H9 (cell line): ENCODE measurements at regions not wholly inside any gene's neighbourhood (a gene's known extent, or its start where the extent isn't known, plus 50 kb on each side); places are given as distances from the start of the nearest gene placed in this dataset.

Source experiments
- DNase-seq: peaks from one replicate; pipeline ENCODE4 v3.0.0-alpha.2; 2017
- H2AFZ ChIP-seq: one replicate; pipeline ENCODE4 v1.6.1; 2013; ENCODE audit warnings: mild to moderate bottlenecking, low read length, control low read depth, moderate library complexity
- H2AK5ac ChIP-seq: 2 replicates; pipeline ENCODE4 v1.6.1; 2013; ENCODE audit warnings: low read length, control low read depth, mixed read lengths; ENCODE audit not compliant: insufficient read length
- H2BK120ac ChIP-seq: one replicate; pipeline ENCODE4 v1.6.1; 2013; ENCODE audit warnings: low read depth, mild to moderate bottlenecking, low read length, control low read depth, inconsistent platforms; ENCODE audit not compliant: poor library complexity, severe bottlenecking
- H2BK12ac ChIP-seq: 2 replicates; pipeline ENCODE4 v1.6.1; 2013; ENCODE audit warnings: low read length, control low read depth, mixed read lengths, low read depth; ENCODE audit not compliant: insufficient read length
- H2BK15ac ChIP-seq: 2 replicates; pipeline ENCODE4 v1.6.1; 2013; ENCODE audit warnings: low read depth, low read length, control low read depth
- H2BK20ac ChIP-seq: one replicate; pipeline ENCODE4 v1.6.1; 2013; ENCODE audit warnings: low read depth, mild to moderate bottlenecking, low read length, control low read depth, inconsistent platforms; ENCODE audit not compliant: poor library complexity, severe bottlenecking
- H2BK5ac ChIP-seq: 2 replicates; pipeline ENCODE4 v1.6.1; 2013; ENCODE audit warnings: low read length, control low read depth, mixed read lengths; ENCODE audit not compliant: insufficient read length
- H3K14ac ChIP-seq: 2 replicates; pipeline ENCODE4 v1.6.1; 2013; ENCODE audit warnings: low read length, control low read depth; ENCODE audit not compliant: insufficient read depth
- H3K18ac ChIP-seq: 2 replicates; pipeline ENCODE4 v1.6.1; 2013; ENCODE audit warnings: low read depth, mild to moderate bottlenecking, mixed read lengths, low read length, control low read depth; ENCODE audit not compliant: insufficient read length
- H3K23ac ChIP-seq: 2 replicates; pipeline ENCODE4 v1.6.1; 2013; ENCODE audit warnings: low read length, control low read depth, mixed read lengths, low read depth; ENCODE audit not compliant: insufficient read length
- H3K23me2 ChIP-seq: 2 replicates; pipeline ENCODE4 v1.6.1; 2013; ENCODE audit warnings: low read depth, mild to moderate bottlenecking, mixed read lengths, low read length, control low read depth; ENCODE audit not compliant: insufficient read length, poor library complexity, severe bottlenecking
- H3K27ac ChIP-seq: 2 replicates; pipeline ENCODE4 v1.5.1; 2013; ENCODE audit warnings: low read length, control low read depth, mixed read lengths, low read depth; ENCODE audit not compliant: insufficient read length
- H3K27me3 ChIP-seq: 2 replicates; pipeline ENCODE4 v1.6.1; 2013; ENCODE audit warnings: low read length, control low read depth, inconsistent platforms; ENCODE audit not compliant: insufficient read depth
- H3K4ac ChIP-seq: 2 replicates; pipeline ENCODE4 v1.6.1; 2013; ENCODE audit warnings: low read depth, mild to moderate bottlenecking, control low read depth, inconsistent platforms, low read length, moderate library complexity
- H3K4me1 ChIP-seq: 2 replicates; pipeline ENCODE4 v1.6.1; 2013; ENCODE audit warnings: low read length, control low read depth, inconsistent platforms; ENCODE audit not compliant: insufficient read depth
- H3K4me2 ChIP-seq: 2 replicates; pipeline ENCODE4 v1.6.1; 2013; ENCODE audit warnings: low read length, control low read depth, mixed read lengths; ENCODE audit not compliant: insufficient read length, insufficient read depth
- H3K56ac ChIP-seq: 2 replicates; pipeline ENCODE4 v1.6.1; 2013; ENCODE audit warnings: low read depth, mild to moderate bottlenecking, mixed read lengths, low read length, control low read depth; ENCODE audit not compliant: insufficient read length
- H3K79me1 ChIP-seq: 2 replicates; pipeline ENCODE4 v1.6.1; 2013; ENCODE audit warnings: low read depth, mild to moderate bottlenecking, moderate library complexity, low read length, control low read depth, inconsistent platforms; ENCODE audit not compliant: insufficient read depth, poor library complexity, severe bottlenecking
- H3K79me2 ChIP-seq: 2 replicates; pipeline ENCODE4 v1.6.1; 2013; ENCODE audit warnings: low read length, control low read depth, inconsistent platforms; ENCODE audit not compliant: insufficient read depth
- H3K9ac ChIP-seq: 2 replicates; pipeline ENCODE4 v1.6.1; 2013; ENCODE audit warnings: low read length, control low read depth, mixed read lengths; ENCODE audit not compliant: insufficient read length; ENCODE audit errors: extremely low read depth
- H3K9me3 ChIP-seq: one replicate; pipeline ENCODE4 v1.6.1; 2013; ENCODE audit warnings: low read depth, low read length, inconsistent platforms; ENCODE audit not compliant: control insufficient read depth
- H3T11ph ChIP-seq: one replicate; pipeline ENCODE4 v1.6.1; 2013; ENCODE audit warnings: mild to moderate bottlenecking, low read length, control low read depth, inconsistent platforms
- H4K20me1 ChIP-seq: one replicate; pipeline ENCODE4 v1.6.1; 2013; ENCODE audit not compliant: control insufficient read depth, insufficient read length, insufficient read depth
- H4K5ac ChIP-seq: 2 replicates; pipeline ENCODE4 v1.6.1; 2013; ENCODE audit warnings: low read depth, mild to moderate bottlenecking, mixed read lengths, low read length, control low read depth; ENCODE audit not compliant: insufficient read length
- H4K8ac ChIP-seq: replicated peaks from 2 replicates; pipeline ENCODE4 v1.6.1; 2013; ENCODE audit warnings: low read length, control low read depth, mixed read lengths, low read depth; ENCODE audit not compliant: insufficient read length
- H4K91ac ChIP-seq: 2 replicates; pipeline ENCODE4 v1.6.1; 2013; ENCODE audit warnings: low read depth, mild to moderate bottlenecking, moderate library complexity, mixed read lengths, low read length, control low read depth; ENCODE audit not compliant: insufficient read length
- H3K27ac Mint-ChIP-seq, 3 experiments: 2 replicates in 2 of 3; 3 replicates in 1 of 3; pipeline ENCODE4 v1.8.0; 2020 to 2021; ENCODE audit warnings: mixed read lengths in 3 of 3, mild to moderate bottlenecking in 1 of 3, moderate library complexity in 1 of 3
- H3K27me3 Mint-ChIP-seq: 2 replicates; pipeline ENCODE4 v1.8.0; 2021; ENCODE audit warnings: low read depth, mild to moderate bottlenecking, moderate library complexity, mixed read lengths
- H3K36me3 Mint-ChIP-seq, 3 experiments: 2 replicates in 2 of 3; 3 replicates in 1 of 3; pipeline ENCODE4 v1.8.0; 2020 to 2021; ENCODE audit warnings: low read depth in 3 of 3, mixed read lengths in 3 of 3; ENCODE audit not compliant: insufficient read depth in 1 of 3
- H3K4me1 Mint-ChIP-seq, 2 experiments: 2 replicates each; pipeline ENCODE4 v1.8.0; 2020; ENCODE audit warnings: mixed read lengths in 2 of 2
- H3K4me3 Mint-ChIP-seq, 2 experiments: 2 replicates in 1 of 2; 3 replicates in 1 of 2; pipeline ENCODE4 v1.8.0; 2020 to 2021; ENCODE audit warnings: mild to moderate bottlenecking in 2 of 2, mixed read lengths in 2 of 2, moderate library complexity in 1 of 2
- H3K9me3 Mint-ChIP-seq, 2 experiments: 2 replicates in 1 of 2; 3 replicates in 1 of 2; pipeline ENCODE4 v1.8.0; 2020; ENCODE audit warnings: mild to moderate bottlenecking in 2 of 2, mixed read lengths in 2 of 2, moderate library complexity in 1 of 2
- CTCF ChIP-seq: fragments of 200-600 bp; sonication (generic); conservative IDR thresholded peaks from 3 replicates; pipeline ENCODE4 v1.8.0; 2021; ENCODE audit warnings: antibody characterized with exemption, mild to moderate bottlenecking
- WGBS: extraction: QIAGEN DNeasy Blood & Tissue Kit; methylation state at CpG from one replicate; pipeline ENCODE4 v1.1.7; 2013; ENCODE audit warnings: missing lambda C conversion rate, low lambda C conversion rate, mixed read lengths; ENCODE audit not compliant: insufficient read length; ENCODE audit errors: extremely low coverage; 5-methylcytosine and 5-hydroxymethylcytosine counted together

DNA sequence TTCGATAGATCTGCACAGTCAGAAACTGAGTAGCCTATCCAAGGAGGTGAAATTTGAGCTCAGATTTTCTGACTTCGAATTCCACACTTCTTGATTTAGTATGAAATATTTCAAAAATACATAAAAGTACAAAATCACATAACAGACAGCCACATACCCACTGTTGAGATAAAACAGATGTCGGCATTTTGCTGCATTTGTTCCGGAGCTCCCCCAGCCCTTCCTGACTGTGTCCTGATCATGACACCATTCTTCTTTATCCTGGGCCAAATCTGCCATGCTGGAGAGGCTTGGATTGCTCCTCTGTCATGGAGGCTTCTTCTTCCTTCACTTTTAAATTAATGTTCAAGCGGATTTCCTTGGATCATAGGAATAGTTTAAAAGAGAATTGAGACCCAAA is 124.2 kb upstream of the RBPJ start:
- Histone ChIP-seq H3K23me2 (no peaks in the 10 kb centered on the region), H2AFZ (no peak overlapping the region), H3K4me2 (no peak overlapping the region), H2BK120ac (no peak overlapping the region), H3K56ac (no peak overlapping the region), H3K27ac (no peak overlapping the region), H3K14ac (no peak overlapping the region), H2BK12ac (no peak overlapping the region), H2BK20ac (no peak overlapping the region), H3K27me3 (no peaks in the 10 kb centered on the region), H3K23ac (no peak overlapping the region), H3K18ac (no peak overlapping the region), H2BK5ac (no peak overlapping the region), H2AK5ac (no peak overlapping the region), H4K5ac (no peak overlapping the region), H4K91ac (no peak overlapping the region), H3K9ac (no peak overlapping the region), H3K4ac (no peak overlapping the region), H2BK15ac (no peak overlapping the region), H4K8ac (no peak overlapping the region), H3T11ph (no peak overlapping the region), H3K9me3 (no peaks in the 10 kb centered on the region), H3K79me1 (no peaks in the 10 kb centered on the region), H4K20me1 (no peaks in the 10 kb centered on the region), H3K79me2 (no peaks in the 10 kb centered on the region), H3K4me1 (no peaks in the 10 kb centered on the region)
- peaks cover 5 to 9% of the 10 kb centered on the region in 2 experiments; a peak in 3 of 4 replicates for H3K4me1 Mint-ChIP-seq
- no CpG with 5 or more reads among the region's 5 CpGs for WGBS
- no peak overlapping the region for H3K4me3 Mint-ChIP-seq
- peaks cover 3% of the 10 kb centered on the region for H3K27me3 Mint-ChIP-seq
- H3K36me3 Mint-ChIP-seq, result no peaks in the 10 kb centered on the region
- no peak overlapping the region for H3K27ac Mint-ChIP-seq
- no peak for TF ChIP-seq CTCF
- H3K9me3 Mint-ChIP-seq, result no peaks in the 10 kb centered on the region
- DNase-seq, result no peak
